HG03025 (cell line): ENCODE measurements at regions not wholly inside any gene's neighbourhood (a gene's known extent, or its start where the extent isn't known, plus 50 kb on each side); places are given as distances from the start of the nearest gene placed in this dataset.
"Not testable (repeated sequence)": the region's sequence is repeated elsewhere in the genome, so short reads cannot be mapped to it uniquely, and the experiment has no call there.

Experiments
- ATAC-seq: cut with Tn5 transposase; IDR thresholded peaks from one replicate; pipeline ENCODE4 v1.9.1; 2021; ENCODE audit warnings: mild to moderate bottlenecking, moderate library complexity; ENCODE audit not compliant: unreplicated experiment, low FRiP score

DNA sequence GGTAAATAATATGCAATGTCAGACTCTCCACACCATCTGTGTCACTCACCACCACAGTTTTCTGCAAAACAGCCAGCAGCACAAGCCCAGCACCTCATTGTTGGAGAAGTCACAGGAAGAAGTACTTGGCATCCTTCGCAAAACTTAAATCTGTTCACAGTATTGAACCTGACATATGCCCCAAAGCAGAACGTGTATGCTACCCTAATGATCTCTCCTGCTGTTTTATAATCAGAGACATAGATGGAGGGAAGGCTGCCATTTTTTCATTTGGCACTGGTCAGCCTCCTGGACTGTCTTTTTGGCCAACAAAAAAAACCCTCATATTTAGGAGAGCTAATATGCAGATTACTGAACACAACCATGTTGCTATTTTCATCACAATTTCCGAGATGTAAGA is 1272.9 kb downstream of the ROBO1 start:
- no peak for ATAC-seq

DNA sequence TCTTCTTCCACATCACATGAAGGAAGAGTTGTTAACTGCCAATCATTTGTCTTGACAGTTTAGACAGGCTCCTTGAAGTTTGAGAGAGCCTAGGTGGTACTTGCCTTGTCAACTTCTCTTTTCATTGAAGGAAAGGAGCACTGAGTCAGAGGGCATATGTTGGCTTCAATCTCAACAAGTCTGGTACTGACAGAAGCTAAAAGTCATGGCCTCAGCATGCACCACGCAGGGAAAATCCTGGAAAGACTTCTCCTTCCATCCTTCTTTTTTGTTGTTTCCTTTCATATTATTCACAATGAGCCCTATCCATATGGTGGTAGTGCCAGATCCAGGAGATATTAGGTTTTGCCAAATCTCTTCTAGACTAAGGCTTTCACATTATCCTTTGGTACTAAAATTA is 1272.5 kb downstream of the ROBO1 start:
- ATAC-seq: no peak

DNA sequence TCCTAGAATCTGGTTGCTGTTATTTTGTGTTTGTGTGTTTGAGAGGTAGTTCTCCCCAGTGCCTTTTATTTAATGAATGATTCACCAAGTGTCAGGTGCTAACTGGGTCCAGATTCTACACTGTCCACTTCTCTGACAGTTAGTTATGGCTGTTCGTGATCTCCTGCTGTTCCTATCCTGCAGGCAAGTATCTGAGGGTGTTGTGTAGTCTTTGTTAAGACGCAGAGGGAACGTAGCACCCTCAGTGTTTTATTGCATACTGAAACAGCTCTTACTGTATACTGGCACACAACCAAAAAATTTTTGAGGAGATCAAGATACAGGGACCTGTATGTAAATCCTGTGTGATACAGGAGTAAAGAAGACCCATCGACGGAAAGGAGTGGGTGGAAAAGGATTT is 1271.3 kb downstream of the ROBO1 start:
- ATAC-seq: no peak

DNA sequence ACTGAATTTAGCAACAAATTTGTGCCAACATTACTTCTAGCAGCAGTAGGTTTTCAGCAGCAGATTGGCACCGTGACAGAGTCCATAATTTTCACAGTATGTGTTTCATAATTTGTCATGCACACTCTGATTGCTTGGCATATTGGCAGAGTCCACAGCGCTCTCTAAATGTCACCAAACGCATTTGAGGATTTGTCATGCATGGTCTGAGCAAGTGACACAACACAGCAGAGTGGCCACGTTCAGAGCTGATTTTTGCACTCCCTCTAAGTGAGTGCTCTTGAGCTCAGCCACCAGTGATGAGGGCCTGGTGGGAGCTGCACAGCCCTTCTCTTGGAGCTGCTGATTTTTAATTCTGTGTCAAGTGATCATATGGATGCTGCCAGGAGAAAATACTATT is 1270.8 kb downstream of the ROBO1 start:
- ATAC-seq: no peak

DNA sequence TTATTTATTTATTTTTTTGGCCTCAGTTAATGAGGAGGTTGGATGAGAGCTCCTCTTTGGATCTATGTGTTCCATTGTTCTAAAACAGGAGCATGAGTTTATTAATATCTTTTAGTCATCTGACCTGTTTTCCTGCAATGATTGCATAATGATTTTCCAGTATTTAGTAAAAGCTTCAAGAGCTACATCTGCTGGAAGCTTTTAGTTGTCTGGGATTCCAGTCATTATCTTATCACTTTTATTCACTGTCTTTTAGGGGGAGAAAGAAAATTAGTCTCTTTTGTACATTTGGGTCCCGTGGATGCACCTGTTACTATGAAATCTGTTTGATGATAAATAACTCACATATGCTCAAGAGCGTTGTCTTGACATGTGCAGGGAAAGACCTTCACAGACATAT is 1270.0 kb downstream of the ROBO1 start:
- ATAC-seq: no peak

DNA sequence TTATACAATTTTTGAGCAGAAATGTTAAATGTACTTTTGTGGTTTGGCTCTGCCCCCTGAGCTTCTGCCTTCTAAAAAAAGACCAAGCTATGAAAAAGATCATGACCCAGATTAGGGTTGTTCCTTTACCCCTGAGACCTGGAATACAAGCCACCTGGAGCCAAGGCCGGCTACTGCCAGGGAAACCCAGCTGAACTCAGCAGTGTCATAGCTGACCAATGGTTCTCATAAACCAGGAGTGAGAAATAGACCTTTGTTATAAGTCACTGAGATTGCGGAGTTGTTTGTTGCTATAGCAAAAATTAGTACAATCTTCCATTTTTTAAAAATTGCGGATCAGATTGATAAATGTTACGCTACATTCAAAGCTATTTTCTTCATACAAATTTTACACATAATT is 1261.7 kb downstream of the ROBO1 start:
- no peak for ATAC-seq

DNA sequence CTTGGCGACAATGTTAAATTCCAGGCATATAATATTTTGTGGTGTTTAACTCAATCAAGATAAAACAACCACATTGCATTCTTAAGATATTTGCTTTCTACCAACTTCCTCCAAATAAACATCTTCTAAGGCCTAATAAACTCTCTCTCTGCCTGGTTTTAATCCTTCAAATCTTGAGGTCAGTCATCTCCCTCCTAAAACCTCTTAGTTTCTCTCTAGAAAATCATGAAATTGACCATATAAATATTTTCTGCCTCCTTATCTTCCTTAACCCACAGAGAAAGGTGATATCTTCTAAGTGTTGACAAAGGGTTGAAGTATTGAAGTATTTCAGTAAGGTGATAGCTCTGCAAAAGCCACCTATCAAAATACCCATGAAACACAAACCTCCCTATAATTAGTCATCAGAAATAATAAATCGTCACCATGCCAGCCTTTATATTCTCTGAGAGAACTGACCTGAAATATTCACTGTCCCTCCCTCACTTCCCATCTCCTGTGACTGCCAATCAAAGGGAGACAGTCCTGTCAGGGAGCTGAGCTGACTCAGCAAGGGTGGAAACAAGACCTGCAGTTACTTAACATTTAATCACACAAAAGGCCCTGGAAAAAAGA is 1261.1 kb downstream of the ROBO1 start:
- ATAC-seq: no peak

DNA sequence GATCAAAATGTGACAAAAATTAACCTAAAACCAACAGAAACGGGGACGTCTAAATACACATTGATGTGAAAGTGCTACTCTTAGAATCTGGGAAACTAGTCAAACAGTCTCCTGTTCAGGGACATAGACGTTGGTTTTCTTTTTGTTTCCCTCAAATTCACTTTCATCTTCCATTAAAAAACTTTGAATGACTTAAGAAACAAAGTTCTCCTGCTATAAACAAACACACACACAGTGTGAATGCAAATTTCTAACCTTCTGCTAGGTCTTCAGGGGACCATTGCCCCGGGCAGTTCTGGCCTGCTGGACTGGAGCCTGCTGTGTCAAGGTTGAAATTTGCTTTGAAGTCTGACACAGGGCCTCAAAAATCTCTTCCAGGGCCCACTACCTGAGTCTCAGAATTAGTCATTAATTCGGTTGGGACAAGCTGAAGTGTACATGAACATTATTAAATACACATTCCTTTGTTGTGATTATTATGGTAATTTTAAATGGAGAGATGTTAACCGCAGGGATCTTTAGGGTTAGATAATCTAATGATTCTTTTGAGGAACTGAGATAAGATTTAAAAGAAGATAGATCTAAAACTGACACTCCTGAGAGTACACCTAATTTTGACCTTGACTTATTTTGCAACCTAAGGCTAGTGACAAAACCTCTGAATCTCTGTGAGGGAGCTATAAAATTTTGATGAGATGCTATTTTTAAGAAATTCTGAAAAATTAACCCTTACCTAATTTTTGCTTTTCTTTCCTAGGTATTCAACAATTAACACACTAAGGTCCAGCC is 1260.4 kb downstream of the ROBO1 start:
- no peak for ATAC-seq

DNA sequence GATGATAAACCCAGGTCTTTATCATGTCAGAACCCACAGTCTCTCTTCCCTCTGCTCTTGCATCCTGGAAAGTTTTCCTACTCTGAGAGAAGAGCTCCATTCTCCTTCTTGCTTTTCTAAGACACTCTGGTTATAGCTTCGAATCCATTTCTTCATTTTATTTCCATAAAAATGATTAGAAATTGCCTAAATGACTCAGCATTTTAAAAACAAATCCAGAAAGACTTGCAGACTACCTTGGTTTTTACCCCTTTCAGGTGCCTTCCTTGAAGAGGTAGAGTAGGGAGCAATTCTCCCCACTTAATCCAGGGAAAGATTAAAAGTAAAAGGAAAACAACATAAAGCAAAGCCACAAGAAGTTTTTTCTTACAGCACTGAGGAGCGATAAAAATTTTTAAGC is 1256.0 kb downstream of the ROBO1 start:
- ATAC-seq: no peak

DNA sequence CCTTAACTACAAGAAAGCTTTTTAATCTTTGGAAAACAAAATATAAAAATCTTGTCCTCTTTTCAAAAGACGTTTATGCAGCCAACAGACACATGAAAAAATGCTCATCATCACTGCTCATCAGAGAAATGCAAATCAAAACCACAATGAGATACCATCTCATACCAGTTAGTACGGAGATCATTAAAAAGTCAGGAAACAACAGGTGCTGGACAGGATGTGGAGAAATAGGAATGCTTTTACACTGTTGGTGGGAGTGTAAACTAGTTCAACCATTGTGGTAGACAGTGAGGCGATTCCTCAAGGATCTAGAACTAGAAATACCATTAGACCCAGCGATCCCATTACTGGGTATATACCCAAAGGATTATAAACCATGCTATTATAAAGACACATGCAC is 1255.0 kb downstream of the ROBO1 start:
- not testable (repeated sequence) for ATAC-seq

DNA sequence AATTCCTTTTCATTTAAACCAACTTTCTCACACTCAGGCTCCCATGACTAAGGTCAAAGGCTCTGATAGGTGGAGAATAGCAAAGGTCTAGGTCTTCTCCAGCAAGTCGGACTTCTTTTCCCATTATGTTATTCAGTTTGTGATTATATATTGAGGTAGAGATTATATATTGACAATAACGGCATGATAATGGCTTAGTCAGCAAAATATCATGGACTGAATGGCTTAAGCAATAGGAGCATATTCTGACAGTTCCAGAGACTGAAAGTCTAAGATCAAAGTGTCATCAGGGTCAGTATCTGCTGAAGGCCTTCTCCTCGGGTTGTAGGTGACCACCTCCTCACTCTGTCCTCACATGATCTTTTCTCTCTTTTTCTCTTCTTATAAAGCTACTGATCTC is 1251.4 kb downstream of the ROBO1 start:
- ATAC-seq: no peak

DNA sequence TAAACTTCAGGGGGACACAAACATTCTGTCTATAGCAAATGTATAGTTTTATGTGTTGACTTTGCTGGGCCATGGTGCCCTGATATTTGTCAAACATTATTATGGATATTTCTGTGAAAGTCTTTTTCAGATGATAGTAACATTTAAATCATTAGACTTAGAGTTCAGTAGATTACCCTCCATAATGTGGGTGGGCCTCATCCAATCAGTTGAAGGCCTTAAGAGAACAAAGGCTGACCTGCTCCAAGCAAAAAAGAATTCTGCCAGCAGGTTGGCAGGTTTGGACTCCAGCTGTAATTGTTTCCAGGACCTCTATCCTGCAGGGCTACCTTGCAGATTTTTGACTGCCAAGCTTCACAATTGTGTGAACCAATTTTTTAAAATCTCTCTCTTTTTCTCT is 1250.9 kb downstream of the ROBO1 start:
- no peak for ATAC-seq

DNA sequence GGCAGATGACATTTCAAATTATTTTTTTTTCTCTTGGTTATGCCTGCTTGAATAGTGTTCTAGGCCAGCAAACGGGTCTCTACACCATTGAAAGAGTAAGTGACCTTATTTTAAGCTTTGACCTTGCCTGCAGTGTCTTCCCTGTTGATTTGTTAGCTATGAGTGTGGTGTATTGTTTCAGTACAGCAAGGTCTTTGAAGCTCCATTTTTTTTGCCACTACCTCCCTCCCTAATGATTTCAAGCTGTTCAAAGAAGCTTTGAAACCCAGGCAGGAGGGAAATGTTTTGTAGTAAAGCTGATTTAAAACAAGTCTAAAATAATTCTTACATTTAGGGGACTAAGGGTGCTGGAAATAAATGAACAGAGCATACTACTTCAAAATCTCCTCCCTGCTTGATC is 1249.8 kb downstream of the ROBO1 start:
- ATAC-seq: no peak

DNA sequence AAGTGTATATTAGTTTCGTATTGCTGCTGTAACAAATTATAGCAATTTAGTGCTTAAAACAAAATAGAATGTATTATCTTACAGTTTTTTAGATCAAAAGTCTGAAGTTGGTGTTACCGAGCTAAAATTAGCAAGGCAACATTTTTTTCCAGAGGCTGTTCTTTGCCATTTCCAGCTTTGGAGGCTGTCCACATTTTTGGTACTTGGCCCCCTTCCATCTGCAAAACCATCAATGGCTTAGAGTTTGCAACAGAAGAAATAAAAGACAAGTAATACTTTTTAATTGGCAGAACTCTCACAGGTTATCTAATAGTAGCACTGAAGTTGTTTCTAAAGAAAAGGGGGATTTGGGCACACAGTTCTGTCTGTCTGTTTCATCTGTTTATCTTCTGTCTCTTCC is 1248.5 kb downstream of the ROBO1 start:
- ATAC-seq: no peak

DNA sequence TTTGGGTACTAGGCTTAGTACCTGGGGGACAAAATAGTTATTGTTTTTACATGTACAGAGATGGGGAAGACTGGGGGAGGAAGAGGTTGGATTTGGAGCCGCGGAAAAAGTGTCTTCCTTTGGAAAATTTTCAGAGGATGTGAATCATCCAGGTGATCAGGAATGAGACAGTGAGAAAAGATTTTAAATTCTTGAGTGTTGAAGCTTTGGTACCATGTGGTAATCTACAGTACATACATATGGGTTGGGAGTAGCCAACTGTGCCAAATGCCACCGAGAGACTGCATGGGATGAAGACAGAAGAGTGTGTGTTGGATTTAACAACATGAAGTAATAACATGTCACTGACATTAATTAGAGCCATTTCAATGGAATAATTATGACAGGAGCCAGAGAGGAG is 1238.2 kb downstream of the ROBO1 start:
- ATAC-seq: no peak

DNA sequence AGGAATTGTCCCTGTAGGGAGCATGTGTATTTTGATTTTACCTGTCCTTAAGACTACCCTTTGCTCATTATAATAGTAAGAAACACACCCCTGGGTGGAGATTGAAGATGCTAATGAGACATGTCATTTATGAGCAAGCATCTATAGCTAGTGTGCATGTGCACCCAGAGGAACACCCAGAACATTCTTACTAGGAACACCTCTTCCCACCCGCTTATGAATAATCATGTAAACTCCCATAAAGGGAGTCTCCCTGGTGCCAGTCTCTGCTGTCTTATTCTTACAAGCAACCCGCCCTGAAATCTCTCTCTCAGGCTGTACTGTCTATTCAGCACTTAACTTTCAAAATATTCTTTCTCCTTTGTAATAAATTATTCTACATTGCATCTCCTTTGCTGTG is 1227.3 kb downstream of the ROBO1 start:
- ATAC-seq: no peak

DNA sequence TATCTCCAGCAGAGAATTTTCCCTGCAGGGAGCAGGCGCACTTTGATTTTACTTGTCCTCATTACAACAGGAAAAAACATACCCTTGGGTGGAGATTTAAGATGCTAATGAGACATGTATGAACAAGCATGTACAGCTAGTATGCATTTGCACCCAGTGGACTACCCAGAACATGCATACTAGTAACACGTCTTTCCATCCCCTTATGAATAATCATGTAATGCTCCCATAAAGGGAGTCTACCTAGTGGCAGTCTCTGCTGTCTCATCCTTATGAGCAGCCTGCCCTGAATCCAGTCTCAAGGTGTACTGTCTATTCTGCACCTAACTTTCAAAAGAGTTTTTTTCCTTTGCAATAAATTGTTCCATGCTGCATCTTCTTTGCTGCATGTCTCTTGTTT is 1222.0 kb downstream of the ROBO1 start:
- no peak for ATAC-seq
